C4-2B (cell line): ENCODE measurements at regions not wholly inside any gene's neighbourhood (a gene's known extent, or its start where the extent isn't known, plus 50 kb on each side); places are given as distances from the start of the nearest gene placed in this dataset.
"Not testable (repeated sequence)": the region's sequence is repeated elsewhere in the genome, so short reads cannot be mapped to it uniquely, and the experiment has no call there.

Experiments
- H3K27ac ChIP-seq: fragments of 450-650 bp; 2 replicates; pipeline ENCODE4 v1.5.1; 2017
- ZFX ChIP-seq: fragments of 450-650 bp; IDR thresholded peaks from 2 replicates; pipeline ENCODE4 v1.6.1; 2017
- TF ChIP-seq, protein P1 (sequence below): fragments of 450-650 bp; conservative IDR thresholded peaks from 2 replicates; pipeline ENCODE4 v1.5.1; 2017; ENCODE audit warnings: mild to moderate bottlenecking

DNA sequence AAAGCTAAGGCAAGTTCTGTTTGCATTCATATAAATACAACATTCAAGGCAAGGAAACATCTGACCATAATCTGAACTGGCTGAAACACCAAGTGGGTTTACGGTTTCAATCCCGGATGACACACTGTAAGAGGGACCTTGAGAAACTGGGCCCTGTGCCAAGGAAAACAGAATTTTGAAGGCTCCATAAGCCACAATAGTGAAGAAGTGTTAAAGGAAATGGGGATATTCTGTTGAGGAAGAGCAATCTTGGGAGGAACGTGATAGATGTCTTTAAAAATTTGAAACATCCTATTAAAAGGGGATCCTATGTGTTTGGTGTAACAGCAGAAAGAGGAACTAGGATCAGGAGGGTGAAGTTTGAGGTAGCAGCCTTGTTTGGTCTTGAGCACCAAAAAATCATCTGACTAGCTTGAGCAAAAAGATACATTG is 82.4 kb upstream of the TAB2 start:
- no peak overlapping the region for H3K27ac ChIP-seq
- TF ChIP-seq, protein P1, sequence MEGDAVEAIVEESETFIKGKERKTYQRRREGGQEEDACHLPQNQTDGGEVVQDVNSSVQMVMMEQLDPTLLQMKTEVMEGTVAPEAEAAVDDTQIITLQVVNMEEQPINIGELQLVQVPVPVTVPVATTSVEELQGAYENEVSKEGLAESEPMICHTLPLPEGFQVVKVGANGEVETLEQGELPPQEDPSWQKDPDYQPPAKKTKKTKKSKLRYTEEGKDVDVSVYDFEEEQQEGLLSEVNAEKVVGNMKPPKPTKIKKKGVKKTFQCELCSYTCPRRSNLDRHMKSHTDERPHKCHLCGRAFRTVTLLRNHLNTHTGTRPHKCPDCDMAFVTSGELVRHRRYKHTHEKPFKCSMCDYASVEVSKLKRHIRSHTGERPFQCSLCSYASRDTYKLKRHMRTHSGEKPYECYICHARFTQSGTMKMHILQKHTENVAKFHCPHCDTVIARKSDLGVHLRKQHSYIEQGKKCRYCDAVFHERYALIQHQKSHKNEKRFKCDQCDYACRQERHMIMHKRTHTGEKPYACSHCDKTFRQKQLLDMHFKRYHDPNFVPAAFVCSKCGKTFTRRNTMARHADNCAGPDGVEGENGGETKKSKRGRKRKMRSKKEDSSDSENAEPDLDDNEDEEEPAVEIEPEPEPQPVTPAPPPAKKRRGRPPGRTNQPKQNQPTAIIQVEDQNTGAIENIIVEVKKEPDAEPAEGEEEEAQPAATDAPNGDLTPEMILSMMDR = no peak
- TF ChIP-seq ZFX = no peak

DNA sequence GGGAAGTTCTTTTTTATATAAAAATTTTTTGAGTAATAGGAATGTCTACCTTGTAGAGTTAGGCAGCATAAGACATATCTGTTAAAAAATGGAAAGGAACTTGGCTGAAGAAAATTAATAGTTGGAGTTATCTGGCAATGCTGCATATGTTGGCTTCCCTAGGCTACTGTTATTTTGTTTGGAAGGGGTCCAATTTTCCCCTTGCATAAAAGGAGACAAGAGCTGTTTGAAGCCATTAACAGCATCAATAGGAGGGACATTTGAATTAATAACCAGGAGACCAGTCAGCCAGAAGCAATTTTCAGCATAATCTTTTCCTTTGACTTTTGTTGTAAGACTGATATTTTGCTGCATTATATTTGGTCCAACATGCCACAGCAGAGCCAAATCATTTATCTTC is 80.9 kb upstream of the TAB2 start:
- no peak overlapping the region for H3K27ac ChIP-seq
- TF ChIP-seq ZFX = no peak

DNA sequence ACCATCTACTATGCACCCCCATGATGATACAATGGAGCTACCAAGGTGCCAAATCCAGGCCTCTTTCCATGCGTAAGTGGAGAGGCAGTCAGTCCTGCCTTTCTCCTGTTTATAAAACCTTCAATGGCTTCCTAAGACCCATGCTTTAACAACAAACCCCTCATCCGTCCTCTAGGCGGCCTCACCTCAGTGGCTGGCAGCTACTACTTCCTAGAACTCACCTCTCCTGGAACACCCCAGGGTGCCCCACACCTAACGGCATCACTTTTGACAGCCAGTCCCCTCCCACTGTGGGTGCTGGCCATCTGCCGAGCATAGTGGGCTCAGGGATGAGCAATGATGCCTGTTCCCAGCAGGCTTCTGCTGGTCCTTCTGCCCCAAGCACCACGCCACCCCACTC is 80.0 kb upstream of the TAB2 start:
- TF ChIP-seq, protein P1 = no peak
- TF ChIP-seq ZFX = no peak
- no peak overlapping the region for H3K27ac ChIP-seq

DNA sequence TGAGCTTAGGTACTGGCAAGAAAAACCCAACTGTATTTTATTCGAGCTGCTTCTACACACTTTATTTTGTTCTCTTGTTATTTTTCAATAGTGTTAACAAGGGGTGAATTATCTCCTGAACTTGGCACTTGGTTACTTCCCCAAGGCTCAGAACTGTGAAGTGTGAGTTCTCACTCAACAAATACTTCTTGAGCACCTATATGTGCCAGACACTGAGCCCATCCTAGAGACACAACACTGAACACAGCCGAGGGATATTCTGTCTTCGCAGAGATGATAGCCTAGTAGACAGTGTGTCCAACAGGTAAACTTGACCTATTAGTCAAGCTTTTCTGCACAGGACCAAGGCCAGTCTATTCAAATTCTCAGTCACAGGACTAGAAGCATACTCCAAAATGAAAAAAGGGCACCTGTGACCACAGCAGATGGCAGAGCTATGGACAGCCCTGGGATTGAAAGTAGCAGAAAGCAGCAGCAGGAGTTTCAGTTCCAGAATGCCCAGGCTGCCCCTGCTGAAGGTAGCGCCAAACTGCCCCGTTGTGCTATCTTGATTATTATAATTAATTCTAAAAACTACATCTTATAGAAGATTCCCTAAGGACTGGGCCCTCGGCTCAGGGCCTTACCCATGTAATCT is 77.8 kb upstream of the TAB2 start:
- H3K27ac ChIP-seq = no peak overlapping the region
- no peak for TF ChIP-seq ZFX
- TF ChIP-seq, protein P1 = no peak

DNA sequence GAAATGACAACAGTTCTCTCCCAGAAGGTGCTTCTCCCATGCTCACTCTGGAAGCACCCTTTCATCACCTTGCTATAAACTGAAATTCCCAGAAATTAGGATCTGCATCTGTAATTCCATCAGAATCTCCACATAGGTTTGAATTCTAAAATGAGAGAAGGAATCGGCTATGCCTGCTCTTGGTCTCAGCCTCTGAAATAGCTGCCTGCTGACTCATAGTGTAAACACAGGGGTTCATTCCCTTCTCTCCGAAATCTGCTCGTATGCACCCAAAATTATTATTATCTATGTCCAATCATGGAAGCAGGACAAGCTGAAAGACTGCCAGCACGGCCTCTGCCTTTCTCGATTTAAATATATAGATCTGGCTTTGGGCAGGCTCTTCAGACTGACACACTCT is 74.6 kb upstream of the TAB2 start:
- no peak overlapping the region for H3K27ac ChIP-seq
- TF ChIP-seq, protein P1 = no peak
- no peak for TF ChIP-seq ZFX

DNA sequence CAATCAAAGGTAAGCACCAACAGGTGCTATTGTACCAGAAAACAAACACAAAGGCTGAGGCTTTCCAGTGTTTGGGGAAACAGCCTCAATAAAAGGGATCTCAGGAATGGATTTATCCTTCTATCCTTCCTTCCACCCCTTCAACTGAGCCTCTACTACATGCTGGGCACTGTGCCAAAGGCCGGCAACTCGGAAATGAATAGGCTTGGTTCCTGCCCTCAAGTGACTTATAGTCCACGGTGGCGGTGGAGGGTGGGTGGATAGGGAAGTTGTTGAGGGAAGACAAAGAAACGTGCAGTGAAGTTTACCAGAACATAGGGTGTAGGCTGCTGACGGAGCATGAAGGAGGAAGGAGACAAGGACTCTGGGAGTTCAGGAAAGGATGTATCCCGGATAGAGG is 73.4 kb upstream of the TAB2 start:
- TF ChIP-seq ZFX = no peak
- TF ChIP-seq, protein P1 = no peak
- H3K27ac ChIP-seq = no peak overlapping the region

DNA sequence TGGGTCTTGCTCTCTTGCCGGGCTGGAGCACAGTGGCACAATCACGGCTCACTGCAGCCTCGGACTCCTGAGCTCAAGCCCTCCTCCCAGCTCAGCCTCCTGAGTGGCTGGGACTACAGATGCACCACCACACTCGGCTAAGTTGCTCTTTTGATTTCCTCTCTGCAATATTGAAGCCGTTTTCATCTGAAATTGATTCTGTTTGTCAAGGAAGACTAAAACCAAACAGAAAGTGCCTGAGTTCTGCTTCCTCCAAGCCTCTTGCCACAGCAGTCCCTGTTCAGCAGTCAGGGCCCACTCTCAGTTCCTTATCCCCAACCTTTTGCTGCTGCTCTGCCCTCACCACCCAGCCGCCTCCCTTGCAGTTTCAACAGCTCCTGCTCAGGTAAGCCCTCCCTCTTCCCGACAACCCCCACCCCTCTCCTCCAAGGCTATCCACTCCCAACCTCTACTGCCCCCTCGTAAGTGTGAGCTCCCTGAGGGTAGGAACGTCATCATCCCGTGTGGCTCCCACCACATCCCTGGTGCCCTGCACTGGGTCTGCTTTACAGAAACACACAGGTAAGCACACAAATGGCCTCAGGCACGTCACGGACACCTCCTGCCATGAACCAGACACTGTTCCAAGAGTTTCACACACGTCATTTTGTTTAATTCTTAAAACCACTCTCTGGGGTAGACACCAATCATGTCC is 70.7 kb upstream of the TAB2 start:
- no peak overlapping the region for H3K27ac ChIP-seq
- TF ChIP-seq, protein P1 = no peak
- no peak for TF ChIP-seq ZFX

DNA sequence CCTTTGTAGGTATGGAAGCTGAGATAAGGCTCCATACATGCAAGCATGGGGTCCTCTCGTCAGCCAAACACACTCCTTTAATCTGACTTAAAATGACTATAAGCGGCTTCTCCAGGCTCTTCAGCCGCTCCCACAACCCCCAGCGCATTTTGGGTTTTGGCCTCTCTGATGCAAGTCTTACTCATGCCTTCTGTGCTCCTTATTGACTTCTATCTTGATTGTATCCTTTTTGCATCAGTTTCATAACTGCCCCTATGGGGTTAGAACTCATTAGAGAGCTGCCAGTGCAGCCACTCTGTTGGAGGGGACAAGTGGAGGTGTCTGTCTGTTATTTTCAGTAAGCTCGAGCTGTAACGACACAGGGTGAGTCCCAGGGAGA is 70.1 kb upstream of the TAB2 start:
- no peak for TF ChIP-seq ZFX
- TF ChIP-seq, protein P1 = no peak
- H3K27ac ChIP-seq = no peak overlapping the region

DNA sequence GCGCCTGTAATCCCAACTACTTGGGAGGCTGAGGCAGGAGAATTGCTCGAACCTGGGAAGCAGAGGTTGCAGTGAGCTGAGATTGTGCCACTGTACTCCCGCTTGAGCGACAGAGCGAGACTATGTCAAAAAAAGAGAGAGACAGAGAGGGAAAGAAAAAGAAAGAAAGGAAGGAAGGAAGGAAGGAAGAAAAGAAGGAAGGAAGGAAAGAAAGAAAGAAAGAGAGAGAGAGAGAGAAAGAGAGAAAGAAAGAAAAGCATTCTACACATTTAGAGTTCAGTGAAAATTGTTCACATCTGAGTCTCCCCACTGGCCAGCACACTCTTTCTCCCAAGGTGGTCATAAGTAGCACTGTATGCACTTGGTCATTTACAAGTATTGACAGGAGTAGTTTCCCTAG is 69.2 kb upstream of the TAB2 start:
- not testable (repeated sequence) for H3K27ac ChIP-seq
